ENCODE measurements at regions not wholly inside any gene's neighbourhood (a gene's known extent, or its start where the extent isn't known, plus 50 kb on each side); places are given as distances from the start of the nearest gene placed in this dataset.
"Not testable (repeated sequence)": the region's sequence is repeated elsewhere in the genome, so short reads cannot be mapped to it uniquely, and the experiment has no call there.

DNA sequence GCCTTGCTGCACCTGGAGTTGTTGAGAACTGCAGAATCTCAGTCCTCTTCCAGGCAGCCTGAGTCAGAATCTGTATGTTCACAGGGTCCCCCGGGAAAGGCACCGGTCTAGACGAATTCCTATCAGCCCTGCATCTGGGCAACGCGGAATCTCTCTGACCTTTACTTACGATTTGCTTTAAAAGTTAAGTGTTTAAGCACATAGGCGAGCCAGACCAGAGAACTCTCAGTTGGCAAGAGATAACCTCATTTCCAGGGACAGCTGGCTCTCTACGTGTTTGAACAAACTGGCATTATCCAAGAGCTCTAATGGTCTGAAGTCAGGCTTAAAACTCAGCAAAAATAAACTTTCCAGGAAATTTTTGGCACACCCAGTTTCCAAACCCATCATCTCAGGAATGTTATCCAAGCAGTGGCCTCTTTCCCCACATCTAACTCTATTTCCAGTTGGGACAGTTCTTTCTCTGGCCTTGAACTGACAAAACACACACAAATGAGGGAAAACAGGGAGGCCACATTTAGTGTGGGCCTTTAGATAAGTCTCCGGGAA, 53.4 kb downstream of the HES1 start:
- no peak for DNase-seq (ENCODE audit: low read depth, low spot score)

DNA sequence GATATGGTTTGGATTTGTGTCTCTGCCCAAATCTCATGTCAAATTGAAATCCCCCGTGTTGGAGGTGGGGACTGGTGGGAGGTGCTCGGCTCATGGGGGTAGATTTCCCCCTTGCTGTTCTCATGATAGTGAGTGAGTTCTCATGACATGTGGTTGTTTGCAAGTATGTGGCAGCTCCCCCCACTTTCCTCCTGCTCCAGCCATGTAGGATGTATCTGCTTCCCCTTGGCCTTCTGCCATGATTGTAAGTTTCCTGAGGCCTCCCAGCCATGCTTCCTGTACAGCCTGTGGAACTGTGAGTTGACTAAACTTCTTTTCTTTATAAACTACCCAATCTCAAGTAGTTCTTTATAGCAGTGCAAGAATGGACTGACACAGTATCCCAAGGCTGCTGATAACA, 55.9 kb downstream of the HES1 start:
- not testable (repeated sequence) for DNase-seq (ENCODE audit: low read depth, low spot score)

DNA sequence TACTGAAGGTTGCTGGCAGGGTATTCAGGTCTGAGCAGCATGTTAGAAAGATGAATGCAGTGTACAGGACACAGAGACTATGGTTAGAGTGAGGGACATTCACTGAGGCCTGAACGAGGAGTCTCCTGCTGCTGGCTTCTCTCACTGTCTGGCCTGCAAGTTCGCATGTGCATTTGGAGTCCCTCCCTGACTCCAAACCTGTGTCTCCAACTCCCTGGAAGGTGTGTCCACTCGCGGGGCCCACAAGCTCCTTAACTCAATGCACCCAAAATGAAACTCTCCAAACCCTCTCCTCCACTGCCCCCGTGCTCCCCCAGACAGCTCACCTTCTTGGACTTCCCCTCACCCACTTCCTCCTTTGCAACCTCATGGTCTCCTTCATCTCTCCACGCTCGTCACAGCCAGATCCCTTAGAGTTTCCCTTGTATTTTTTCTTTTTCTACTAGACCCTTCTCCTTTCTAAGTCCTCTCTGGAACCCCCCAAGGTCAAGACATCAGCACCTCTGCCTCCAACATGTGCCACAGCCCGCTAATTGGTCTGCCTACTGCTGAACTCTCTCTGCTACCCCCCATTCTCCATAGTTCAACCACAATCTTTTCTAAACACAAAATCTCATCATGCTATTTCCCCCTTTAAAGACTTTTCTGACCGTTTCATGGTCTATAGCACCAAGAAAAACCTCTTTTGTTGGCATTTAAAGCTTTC, 58.3 kb downstream of the HES1 start:
- DNase-seq (ENCODE audit: low read depth, low spot score) = no peak

DNA sequence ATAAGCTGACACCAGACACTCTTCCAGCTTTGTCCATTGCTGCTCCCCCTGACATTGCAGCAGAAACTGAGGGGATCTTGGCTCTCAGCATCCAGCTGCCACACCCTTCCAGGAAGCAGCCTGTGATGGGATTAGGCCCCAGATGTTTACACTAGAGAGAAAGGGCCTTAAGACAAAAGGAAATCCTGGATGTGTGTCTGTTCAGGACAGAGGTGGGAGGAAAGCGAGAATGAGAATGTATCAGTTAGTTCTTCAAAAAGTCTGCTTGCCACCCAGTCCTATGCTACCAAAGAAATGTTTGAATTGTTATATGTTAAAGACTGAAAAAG, 58.8 kb downstream of the HES1 start:
- no peak for DNase-seq (ENCODE audit: low read depth, low spot score)

DNA sequence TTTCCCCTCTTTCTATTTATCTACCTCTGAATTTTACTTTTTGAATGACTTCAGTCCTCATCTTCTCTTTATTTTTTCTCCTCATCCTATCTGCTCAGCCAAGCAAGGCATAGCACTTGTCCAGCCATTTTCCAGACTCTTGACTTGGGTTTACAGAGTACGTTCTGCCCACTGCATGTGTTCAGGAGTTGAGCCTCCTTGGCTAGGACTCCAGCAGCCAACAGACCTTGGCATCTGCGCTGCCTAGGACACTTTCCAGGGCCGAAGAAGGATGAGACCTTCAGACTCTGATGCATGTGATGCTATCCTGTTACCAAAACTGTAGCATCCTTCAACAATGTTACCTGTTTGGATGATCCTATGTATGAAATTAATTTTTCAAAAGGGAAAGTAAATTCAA, 59.7 kb downstream of the HES1 start:
- no peak for DNase-seq (ENCODE audit: low read depth, low spot score)

DNA sequence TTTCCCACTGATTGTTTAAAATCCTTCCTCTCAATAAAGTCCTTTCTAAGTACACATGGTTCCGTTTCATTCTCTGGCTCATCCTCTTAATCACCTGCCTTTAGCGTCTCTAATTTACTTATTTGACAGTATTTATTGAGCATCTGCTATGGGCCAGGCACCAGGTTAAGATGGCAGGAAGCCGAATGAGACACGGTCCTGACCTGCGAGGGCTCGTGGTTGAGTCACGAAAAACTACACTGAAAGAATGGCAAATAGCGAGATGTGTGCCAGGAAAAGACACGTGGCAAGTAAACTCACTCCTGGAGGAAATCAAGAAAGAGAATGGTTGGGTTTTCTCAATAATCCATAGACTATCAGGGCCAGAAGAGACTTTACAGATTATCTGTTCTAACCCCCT, 60.9 kb downstream of the HES1 start:
- DNase-seq (ENCODE audit: low read depth, low spot score) = no peak

DNA sequence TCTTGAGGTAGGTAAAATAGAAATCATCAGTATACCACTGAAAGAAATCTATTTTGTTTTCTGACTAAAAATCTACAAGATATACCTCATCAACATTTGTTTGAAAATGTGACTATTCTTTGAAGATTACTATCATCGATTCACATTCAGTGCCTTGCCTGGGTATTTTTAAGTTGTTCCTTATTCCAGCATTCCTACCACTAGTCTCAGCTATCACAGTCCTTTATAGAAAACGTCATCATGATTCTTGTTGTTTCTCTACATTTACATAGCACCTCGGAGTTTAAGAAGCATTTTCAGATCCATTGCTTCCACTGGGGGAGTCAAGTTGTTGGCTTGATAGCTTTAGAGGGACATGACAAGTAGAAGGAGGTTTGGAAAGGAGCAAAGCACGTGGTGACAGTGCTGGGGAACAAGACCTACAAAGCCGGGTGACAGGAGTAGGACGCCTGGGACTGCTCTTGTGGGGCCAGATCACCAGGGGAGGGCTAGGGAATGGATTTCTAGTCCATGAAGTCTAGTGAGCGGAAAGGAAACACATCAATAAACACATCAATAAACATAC, 61.5 kb downstream of the HES1 start:
- DNase-seq (ENCODE audit: low read depth, low spot score) = no peak

DNA sequence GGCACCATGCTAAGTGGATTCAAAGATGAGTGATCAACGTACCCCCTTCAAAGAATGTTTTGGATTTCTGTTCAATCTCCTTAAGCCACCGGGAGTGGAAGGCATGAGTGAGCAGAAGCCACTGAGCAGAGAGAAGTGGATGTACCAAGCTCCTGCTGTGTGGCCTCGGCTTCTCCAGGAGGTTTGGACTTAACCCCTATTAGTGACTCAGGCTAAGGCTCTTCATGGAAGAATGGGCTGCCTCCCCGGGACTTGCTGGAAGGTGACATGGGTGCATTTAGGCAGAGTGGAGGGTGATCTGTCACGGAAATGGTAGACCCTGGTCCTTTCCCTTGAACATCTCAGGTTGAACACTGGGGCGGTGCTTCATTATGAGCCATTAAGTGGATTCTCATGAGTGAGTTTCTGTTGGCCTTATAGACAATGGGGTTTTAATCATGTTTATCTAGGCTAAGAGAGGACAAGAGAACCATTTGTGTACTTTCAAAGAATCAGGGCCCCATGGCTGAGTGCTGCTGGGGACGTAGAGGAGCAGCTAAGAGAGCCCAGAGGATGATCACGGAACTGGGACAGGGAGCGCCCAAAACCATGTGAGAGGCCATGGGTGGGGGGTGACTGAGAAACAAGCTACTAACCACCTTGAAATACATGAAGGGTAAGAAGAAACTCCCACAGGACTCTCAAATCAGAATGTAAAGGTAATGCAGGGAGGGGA, 62.2 kb downstream of the HES1 start:
- no peak for DNase-seq (ENCODE audit: low read depth, low spot score)

DNA sequence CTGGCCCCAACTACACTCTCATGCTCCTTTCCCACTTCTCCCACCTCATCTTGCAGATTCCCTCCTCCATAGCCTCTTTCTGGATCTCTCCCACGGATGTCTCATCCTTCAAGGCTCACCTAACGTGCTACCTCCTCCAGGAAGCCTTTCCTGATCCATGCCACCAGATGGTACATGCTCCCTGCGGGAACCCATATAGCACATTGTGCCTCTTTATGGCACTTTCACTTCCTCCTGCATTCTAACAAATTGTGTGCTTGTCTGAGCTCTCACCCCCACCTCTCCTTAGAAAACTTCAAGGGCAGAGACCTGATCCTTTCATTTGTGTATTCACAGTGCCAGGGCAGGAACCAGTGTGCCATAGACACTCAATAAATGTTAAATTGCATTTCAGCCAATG, 63.0 kb downstream of the HES1 start:
- DNase-seq (ENCODE audit: low read depth, low spot score) = no peak

DNA sequence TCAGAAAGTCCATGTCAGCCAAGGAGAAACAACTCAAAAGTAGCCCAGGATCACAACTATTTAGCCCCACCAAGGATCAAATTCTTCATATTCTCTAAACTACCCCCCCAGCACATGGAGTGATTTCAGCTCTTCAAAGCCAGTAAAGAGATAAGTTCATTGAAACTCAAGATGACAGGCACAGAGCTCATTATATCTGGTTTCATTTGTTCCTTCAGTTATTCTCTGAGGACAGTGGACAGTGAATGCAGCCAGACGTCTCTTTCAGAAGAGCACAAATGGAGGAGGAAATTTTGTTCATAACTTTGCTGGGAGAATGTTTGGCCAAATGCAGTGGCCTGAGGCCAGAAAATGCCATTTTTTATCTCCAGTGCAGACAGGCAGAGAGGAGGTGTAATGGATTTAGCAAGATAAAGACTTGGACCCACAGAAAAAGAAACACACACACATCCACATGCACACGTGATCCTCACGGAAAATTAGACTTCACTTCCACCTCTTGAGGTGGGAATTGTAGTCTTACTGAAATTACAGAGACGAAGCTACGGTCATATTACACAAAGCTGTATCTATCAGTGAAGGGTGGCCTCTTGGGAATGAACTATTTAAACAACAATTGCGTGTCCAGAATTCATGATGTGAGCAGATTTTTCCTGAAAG, 64.6 kb downstream of the HES1 start:
- DNase-seq (ENCODE audit: low read depth, low spot score) = no peak

DNA sequence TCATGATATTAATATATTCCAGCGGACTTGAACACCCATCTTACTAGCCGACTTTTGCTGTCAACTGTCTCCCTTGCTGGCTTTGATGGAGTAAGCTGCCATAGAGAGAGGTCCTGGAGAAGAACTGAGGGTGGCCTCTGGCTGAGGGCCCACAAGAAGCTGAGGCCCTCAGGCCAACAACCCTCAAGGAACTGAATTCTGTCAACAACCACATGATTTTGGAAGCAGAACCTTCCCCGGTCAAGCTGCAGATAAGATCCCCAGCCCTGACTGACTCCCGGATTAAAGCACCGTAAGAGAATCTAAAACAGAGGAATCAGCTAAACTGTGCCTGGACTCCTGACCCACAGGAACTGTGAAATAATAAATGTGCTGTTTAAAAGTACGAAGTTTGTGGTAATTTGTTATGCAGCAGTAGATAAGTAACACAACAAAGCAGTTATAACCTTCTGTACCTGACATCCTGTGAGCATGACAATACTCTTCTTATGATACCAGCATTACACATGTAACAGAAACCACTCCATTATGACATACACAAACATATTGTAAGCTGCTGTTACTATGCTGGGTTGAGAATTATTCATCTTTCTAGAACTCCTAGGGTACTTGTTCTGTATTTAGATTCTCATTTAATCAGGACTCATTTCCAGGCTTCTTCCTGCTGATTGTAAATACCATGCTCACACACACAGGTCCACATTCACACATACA, 66.2 kb downstream of the HES1 start:
- no peak for DNase-seq (ENCODE audit: low read depth, low spot score)

DNA sequence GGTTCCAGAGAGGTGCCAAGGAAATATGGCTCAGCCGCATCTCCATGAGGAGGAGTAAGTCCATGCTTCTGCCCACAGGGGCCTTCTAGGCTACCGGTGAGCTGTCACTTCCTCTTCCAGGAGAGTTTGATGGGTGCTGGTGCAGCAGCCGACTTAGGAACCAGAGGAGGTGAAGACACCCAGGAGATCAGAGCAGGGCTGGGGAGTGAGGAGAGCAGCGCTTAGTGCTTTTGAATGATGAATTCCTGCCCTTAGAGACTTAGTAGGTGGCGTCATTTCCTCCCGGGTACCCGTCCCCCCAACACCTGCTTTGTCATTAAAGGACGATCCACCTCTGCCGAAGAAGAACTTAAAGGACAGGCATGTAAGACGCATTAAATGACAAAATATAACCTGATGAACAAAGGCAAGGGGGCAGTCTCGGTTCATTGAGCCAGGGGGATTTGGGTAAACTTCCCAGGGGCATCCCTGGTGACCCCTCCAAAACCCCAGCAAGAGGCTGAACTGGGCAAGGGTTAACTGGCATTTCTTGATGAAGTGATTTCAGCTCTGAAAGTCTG, 67.6 kb downstream of the HES1 start:
- DNase-seq (ENCODE audit: low read depth, low spot score) = no peak

DNA sequence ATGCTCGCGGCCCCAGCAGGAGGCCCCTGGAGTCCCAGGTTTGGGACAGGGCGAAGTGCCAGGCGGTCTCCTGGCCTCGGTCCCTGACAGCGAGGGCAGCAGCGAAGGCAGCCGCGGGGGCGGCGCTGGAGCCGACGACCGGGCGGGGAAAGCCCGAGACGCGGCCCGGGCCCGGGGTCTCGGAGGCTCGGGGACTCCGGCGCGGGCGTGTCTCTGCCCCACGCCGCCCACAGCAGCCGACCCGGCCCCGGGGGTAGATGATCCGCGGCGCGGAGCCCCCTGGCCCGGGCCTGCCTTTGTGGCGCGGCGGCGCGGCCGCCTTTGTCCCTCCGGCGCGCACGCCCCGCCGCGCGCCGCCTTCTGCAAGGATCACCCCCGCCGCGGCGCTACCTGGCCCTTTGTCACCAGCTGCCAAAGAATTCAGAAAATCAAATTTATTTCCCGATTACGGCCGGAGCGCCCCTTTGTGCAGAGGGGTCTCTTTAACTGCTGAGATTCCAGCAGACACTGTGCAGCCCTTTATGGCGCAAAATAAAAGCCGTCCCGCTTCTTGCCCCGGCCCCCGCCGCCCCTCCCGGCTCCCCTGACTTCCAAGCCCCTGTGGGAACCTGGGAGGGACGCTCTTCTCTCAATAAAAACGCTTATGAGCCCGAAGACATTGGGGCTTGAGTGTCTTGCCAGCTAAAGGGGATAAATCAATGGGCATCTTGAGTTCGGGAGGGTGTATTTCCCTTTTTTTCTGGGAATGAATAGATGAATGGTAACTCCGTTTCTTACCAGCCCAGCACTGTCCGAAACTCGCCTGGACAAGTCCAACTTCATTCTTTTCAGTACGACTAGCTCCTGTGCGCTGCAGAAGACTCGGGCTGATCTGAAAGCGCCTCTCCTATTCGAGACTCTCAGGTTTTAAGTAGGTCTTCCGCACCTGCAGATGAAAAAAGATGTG, 68.4 kb downstream of the HES1 start:
- no peak for DNase-seq (ENCODE audit: low read depth, low spot score)

DNA sequence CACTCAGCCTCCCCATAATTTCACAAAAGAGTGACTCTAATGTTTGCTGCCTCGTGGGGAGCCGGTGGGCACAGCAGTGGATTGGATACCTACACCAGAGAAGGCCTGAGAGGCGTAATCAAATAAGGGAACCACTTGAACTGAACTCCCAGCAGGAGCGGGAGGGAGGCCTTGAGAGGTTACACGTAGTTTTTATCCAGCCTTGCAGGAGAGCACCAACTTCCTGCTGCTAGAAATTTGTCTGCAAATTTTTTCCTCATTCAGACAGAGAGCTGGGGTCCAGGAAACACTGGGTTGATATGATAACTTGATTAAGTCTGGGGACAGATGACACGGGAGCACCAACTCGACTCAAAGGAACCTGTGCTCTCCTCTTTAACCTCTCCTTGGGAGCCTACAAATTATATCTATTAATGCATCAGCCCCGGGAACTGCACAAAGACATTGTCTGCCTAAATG, 69.8 kb downstream of the HES1 start:
- no peak for DNase-seq (ENCODE audit: low read depth, low spot score)

DNA sequence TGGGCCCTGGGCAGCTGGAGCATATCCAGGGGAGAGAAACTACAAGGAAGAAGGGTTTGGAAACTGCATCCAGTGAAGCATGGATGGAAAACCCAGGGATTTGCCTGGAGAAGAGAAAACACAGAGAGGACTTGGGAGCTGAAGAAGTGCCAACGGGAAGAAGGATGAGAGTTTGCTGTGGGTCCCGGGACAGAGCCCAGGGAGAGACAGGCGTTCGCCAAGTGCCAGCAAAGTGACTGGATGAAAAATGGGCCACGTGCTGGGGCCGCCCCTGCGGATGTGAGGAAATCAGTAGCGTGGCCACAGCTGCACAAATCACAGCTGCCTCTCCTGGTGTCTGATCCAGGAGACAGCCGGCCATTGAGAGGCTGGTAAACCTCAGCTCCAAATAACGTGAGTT, 70.4 kb downstream of the HES1 start:
- DNase-seq (ENCODE audit: low read depth, low spot score) = no peak

DNA sequence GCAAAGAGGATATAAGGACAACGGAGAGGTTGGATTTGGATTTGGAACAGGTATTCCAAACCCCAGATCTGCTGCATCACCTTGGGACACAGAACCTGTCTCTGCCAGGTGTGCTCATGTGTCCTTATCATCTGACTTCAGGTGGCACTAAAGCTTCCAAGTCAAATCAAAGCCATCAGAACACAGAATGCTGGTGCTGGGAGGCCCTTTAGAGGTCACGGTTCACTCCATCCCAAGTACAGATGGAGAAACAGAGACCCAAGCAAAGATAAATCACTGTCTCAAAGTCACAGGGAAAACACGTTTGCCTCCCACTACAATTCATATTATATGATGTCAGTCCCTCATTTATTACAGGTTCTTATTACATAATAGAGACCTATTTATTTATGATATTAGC, 72.8 kb downstream of the HES1 start:
- no peak for DNase-seq (ENCODE audit: low read depth, low spot score)

DNA sequence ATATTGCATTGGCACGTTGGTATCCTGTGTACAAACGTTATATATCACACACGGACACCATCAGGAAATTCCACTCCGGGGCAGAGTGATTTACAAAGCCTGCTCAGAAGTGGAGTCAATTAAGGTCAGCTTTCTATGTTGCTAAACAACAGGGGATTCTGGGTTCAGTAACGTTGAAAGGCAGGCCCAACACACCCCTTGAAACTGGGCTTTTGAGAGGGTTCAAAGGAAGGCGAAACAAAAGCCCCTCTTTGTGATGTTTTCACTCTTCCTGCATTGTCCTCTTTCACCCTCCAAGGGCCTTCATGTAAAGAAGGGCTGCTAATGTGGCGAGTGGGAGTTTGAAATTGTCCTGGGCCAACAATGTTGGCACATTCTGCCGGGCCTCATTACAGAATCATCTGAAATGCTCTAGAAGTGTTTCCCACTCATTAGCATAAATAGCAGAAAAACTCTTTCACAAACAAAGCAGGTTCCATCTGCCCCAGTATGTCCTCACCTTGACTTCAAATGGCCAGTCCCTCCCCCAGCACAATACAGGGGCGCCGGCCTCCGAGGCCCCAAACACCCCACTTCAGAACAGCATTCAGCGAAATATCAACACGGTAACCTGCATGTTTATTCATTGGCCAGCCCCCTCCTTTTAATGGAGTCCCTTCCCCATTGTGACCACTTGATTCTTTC, 76.4 kb downstream of the HES1 start:
- no peak for DNase-seq (ENCODE audit: low read depth, low spot score)

DNA sequence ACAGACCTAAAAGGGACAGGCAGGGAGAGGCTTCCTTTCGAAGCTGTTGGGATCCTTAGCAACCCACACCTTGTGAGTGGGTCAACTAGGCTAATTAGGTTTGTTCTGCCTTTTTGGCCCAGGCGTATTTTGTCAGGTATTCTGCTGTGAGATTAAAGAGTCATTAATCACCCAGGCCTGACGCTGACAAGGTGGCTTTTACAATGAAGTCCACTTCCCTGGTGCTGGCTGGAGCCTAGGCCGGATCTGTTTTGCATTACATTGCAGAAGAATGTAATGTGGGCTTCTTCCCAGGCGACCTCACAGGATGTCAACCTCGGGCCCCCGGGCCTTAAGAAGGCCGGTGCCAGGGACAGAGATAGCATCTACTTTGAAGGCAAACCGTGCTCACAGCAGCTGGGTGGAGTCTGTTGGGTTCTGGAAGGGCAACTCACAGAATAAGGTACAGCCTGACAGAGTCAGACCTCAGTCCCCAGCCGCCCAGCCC, 76.9 kb downstream of the HES1 start:
- DNase-seq (ENCODE audit: low read depth, low spot score) = no peak

DNA sequence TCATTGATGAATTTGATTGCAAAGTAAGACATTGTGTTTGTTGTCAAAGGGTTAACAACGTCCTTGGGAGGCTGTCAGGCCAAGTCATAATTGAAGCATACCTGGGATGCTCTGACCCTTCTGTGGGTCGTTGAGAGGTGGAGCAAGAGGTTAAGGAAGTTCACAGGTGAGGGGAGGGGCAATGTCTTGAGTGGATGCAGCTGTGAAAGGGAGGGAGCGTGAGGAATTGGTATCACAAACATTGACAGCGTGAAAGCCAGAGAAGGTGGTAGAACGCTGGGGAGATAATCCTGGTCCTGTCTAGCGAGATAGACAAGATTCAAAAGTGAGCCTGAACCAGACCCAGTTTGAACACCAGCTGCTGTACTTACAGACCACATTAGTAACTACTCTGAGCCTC, 79.4 kb downstream of the HES1 start:
- no peak for DNase-seq (ENCODE audit: low read depth, low spot score)

Data from smooth muscle cell of the brain vasculature (primary cell).